Parathyroid adenoma (tissue), 2 donors: ENCODE measurements at regions not wholly inside any gene's neighbourhood (a gene's known extent, or its start where the extent isn't known, plus 50 kb on each side); places are given as distances from the start of the nearest gene placed in this dataset.

Source experiments
- H2AFZ ChIP-seq: fragments of 300-600 bp; sonication (generic); one replicate; pipeline ENCODE4 v1.7.0; 2017; ENCODE audit warnings: antibody characterized with exemption, mild to moderate bottlenecking
- H3K27ac ChIP-seq: fragments of 300-600 bp; sonication (generic); one replicate; pipeline ENCODE4 v1.7.0; 2017
- H3K27me3 ChIP-seq: fragments of 300-600 bp; sonication (generic); one replicate; pipeline ENCODE4 v1.7.0; 2017; ENCODE audit warnings: low read length; ENCODE audit not compliant: control insufficient read depth, insufficient read depth
- H3K36me3 ChIP-seq: fragments of 300-600 bp; sonication (generic); one replicate; pipeline ENCODE4 v1.7.0; 2017; ENCODE audit warnings: low read length; ENCODE audit not compliant: control insufficient read depth, insufficient read depth
- H3K4me1 ChIP-seq: fragments of 300-600 bp; sonication (generic); one replicate; pipeline ENCODE4 v1.7.0; 2017; ENCODE audit warnings: control low read depth
- H3K4me2 ChIP-seq: fragments of 300-600 bp; sonication (generic); one replicate; pipeline ENCODE4 v1.7.0; 2017; ENCODE audit warnings: low read length
- H3K4me3 ChIP-seq: fragments of 300-600 bp; sonication (generic); one replicate; pipeline ENCODE4 v1.7.0; 2017; ENCODE audit warnings: low read depth, low read length
- H3K79me2 ChIP-seq: fragments of 300-600 bp; sonication (generic); one replicate; pipeline ENCODE4 v1.7.0; 2017; ENCODE audit warnings: control low read depth
- H3K9ac ChIP-seq: fragments of 300-600 bp; sonication (generic); one replicate; pipeline ENCODE4 v1.7.0; 2017; ENCODE audit warnings: mild to moderate bottlenecking
- H3K9me3 ChIP-seq: fragments of 300-600 bp; sonication (generic); one replicate; pipeline ENCODE4 v1.7.0; 2017; ENCODE audit warnings: low read length; ENCODE audit not compliant: control insufficient read depth
- TF ChIP-seq, protein P1 (sequence below): fragments of 300-600 bp; sonication (generic); IDR thresholded peaks from one replicate; pipeline ENCODE4 v1.7.0; 2017; ENCODE audit warnings: antibody characterized with exemption, mild to moderate bottlenecking
- donor health status: primary hyperparathyroidism.

DNA sequence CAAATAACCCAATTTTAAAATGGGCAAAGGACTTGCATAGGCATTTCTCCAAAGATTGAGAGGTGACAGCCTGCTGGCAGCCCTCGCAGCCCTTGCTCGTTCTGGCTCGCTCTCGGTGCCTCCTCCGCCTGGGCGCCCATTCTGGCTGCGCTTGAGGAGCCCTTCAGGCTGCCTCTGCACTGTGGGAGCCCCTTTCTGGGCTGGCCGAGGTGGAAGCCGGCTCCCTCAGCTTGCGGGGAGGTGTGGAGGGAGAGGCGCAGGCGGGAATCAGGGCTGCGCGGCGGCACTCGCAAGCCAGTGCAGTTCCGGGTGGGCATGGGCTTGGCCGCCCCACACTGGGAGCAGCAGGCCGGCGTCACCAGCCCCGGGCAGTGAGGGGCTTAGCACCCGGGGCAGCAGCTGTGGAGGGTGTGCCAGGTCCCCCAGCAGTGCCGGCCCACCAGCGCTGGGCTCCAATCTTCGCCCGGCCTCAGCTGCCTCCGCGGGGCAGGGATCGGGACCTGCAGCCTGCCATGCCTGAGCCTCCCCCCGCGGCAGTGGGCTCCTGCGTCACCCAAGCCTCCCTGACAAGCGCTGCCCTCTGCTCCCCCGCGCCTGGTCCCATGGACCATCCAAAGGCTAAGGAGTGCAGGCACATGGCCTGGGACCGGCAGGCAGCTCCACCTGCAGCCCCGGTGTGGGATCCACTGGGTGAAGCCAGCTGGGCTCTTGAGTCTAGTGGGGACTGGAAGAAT, 54.0 kb upstream of the GALNT17 start:
- Histone ChIP-seq H3K36me3 (no peaks in the 10 kb centered on the region), H3K9ac (no peak overlapping the region), H3K4me3 (no peak overlapping the region), H3K27me3 (no peaks in the 10 kb centered on the region), H2AFZ (no peak overlapping the region), H3K4me2 (no peak overlapping the region), H3K79me2 (no peaks in the 10 kb centered on the region), H3K27ac (no peak overlapping the region), H3K9me3 (no peaks in the 10 kb centered on the region), H3K4me1 (no peaks in the 10 kb centered on the region)
- TF ChIP-seq, protein P1, sequence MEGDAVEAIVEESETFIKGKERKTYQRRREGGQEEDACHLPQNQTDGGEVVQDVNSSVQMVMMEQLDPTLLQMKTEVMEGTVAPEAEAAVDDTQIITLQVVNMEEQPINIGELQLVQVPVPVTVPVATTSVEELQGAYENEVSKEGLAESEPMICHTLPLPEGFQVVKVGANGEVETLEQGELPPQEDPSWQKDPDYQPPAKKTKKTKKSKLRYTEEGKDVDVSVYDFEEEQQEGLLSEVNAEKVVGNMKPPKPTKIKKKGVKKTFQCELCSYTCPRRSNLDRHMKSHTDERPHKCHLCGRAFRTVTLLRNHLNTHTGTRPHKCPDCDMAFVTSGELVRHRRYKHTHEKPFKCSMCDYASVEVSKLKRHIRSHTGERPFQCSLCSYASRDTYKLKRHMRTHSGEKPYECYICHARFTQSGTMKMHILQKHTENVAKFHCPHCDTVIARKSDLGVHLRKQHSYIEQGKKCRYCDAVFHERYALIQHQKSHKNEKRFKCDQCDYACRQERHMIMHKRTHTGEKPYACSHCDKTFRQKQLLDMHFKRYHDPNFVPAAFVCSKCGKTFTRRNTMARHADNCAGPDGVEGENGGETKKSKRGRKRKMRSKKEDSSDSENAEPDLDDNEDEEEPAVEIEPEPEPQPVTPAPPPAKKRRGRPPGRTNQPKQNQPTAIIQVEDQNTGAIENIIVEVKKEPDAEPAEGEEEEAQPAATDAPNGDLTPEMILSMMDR: no peak
